ENCODE measurements at regions not wholly inside any gene's neighbourhood (a gene's known extent, or its start where the extent isn't known, plus 50 kb on each side); places are given as distances from the start of the nearest gene placed in this dataset.

DNA sequence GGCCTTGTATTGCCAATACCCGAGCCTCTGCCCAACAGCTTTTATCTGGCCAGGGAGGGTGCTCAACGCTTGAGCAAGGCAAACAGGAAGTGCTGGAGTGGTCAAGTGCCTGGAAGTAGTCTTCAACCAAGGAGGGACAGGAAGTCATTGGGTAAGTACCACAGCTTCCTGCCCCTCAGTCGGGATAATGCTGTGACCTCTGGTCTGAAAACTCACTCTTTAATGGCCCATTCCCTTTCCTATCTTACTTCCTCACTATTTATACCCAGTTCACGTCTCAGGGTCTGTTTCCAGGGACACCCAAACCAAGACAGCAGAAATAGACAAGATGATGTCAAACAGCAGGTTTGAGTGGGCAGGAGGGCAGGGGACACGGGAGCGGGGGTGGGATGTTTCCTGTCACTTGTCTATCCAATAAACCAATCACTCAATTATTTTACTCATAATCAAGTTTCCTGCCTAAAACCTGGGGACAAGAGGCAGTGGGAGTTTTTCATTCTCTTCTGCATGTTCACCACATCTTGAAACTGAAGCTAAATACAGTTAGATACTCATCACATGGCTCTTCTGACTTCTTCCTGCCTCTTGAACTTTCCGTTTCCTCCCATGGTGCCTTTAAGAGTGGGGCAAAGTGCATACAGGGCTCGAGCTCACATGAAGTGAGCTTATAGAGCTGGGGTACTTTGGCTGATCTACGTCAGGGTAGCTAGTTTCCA lies 68.9 kb upstream of the CAB39 start:
- TF ChIP-seq, protein P1, sequence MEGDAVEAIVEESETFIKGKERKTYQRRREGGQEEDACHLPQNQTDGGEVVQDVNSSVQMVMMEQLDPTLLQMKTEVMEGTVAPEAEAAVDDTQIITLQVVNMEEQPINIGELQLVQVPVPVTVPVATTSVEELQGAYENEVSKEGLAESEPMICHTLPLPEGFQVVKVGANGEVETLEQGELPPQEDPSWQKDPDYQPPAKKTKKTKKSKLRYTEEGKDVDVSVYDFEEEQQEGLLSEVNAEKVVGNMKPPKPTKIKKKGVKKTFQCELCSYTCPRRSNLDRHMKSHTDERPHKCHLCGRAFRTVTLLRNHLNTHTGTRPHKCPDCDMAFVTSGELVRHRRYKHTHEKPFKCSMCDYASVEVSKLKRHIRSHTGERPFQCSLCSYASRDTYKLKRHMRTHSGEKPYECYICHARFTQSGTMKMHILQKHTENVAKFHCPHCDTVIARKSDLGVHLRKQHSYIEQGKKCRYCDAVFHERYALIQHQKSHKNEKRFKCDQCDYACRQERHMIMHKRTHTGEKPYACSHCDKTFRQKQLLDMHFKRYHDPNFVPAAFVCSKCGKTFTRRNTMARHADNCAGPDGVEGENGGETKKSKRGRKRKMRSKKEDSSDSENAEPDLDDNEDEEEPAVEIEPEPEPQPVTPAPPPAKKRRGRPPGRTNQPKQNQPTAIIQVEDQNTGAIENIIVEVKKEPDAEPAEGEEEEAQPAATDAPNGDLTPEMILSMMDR (conservative IDR thresholded peaks at IDR 0.05) = no peak
- no peak for TF ChIP-seq ZFX (IDR thresholded peaks at IDR 0.05)

Measured in C4-2B (cell line).